ENCODE measurements at regions not wholly inside any gene's neighbourhood (a gene's known extent, or its start where the extent isn't known, plus 50 kb on each side); places are given as distances from the start of the nearest gene placed in this dataset.

- DNase-seq: no peak
Observed at GRCh38 chr13:80121038-80121437, 219.9 kb downstream of the SPRY2 start.

- DNase-seq: no peak
Observed at GRCh38 chr13:80118506-80118905, 222.4 kb downstream of the SPRY2 start.

GRCh38 chr13:80118099-80118498 is 222.8 kb downstream of the SPRY2 start:
- no peak for DNase-seq

- DNase-seq: no peak
Observed at GRCh38 chr13:80117515-80117914, 223.4 kb downstream of the SPRY2 start.

- DNase-seq: no peak
Observed at GRCh38 chr13:80116107-80116506, 224.8 kb downstream of the SPRY2 start.

GRCh38 chr13:80115616-80116015 is 225.3 kb downstream of the SPRY2 start:
- DNase-seq: no peak

GRCh38 chr13:80113714-80114454 is 227.0 kb downstream of the SPRY2 start:
- DNase-seq: no peak

- no peak for DNase-seq
Observed at GRCh38 chr13:80109303-80109702, 231.6 kb downstream of the SPRY2 start.

GRCh38 chr13:80105350-80105749 is 235.6 kb downstream of the SPRY2 start:
- no peak for DNase-seq

- no peak for DNase-seq
Observed at GRCh38 chr13:80101040-80101439, 239.9 kb downstream of the SPRY2 start.

GRCh38 chr13:80100636-80101035 is 240.3 kb downstream of the SPRY2 start:
- DNase-seq: no peak

GRCh38 chr13:80097561-80097960 is 243.4 kb downstream of the SPRY2 start:
- no peak for DNase-seq

GRCh38 chr13:80096383-80096782 is 244.5 kb downstream of the SPRY2 start:
- no peak for DNase-seq

- DNase-seq: no peak
Observed at GRCh38 chr13:80094526-80094925, 246.4 kb downstream of the SPRY2 start.

- DNase-seq: no peak
Observed at GRCh38 chr13:80093888-80094287, 247.0 kb downstream of the SPRY2 start.

- no peak for DNase-seq
Observed at GRCh38 chr13:80086304-80086721, 254.6 kb downstream of the SPRY2 start.

- DNase-seq: no peak
Observed at GRCh38 chr13:80083853-80084676, 256.9 kb downstream of the SPRY2 start.

GRCh38 chr13:80083081-80083852 is 257.7 kb downstream of the SPRY2 start:
- DNase-seq: no peak

- no peak for DNase-seq
Observed at GRCh38 chr13:80082396-80083080, 258.4 kb downstream of the SPRY2 start.

- no peak for DNase-seq
Observed at GRCh38 chr13:80074811-80075210, 266.1 kb downstream of the SPRY2 start.

GRCh38 chr13:80074143-80074752 is 266.7 kb downstream of the SPRY2 start:
- no peak for DNase-seq

- DNase-seq: no peak
Observed at GRCh38 chr13:80072231-80072630, 268.7 kb downstream of the SPRY2 start.
